ENCODE measurements at regions not wholly inside any gene's neighbourhood (a gene's known extent, or its start where the extent isn't known, plus 50 kb on each side); places are given as distances from the start of the nearest gene placed in this dataset.
"Not testable (repeated sequence)": the region's sequence is repeated elsewhere in the genome, so short reads cannot be mapped to it uniquely, and the experiment has no call there.

GRCh38 chr11:49327766-49328165, 119.4 kb upstream of the FOLH1 start:
- TF ChIP-seq EZH2 (IDR thresholded peaks at IDR 0.05; ENCODE audit: low read depth, unreplicated experiment); ETS1 (IDR thresholded peaks at IDR 0.05): not testable (repeated sequence)
